Stimulated activated CD8-positive, alpha-beta memory T cell treated with anti-CD3 and anti-CD28 coated beads, Interleukin-15, amount 100 ng/mL, for 1 hour (primary cell): ENCODE measurements at regions not wholly inside any gene's neighbourhood (a gene's known extent, or its start where the extent isn't known, plus 50 kb on each side); places are given as distances from the start of the nearest gene placed in this dataset.

Source experiments
- DNase-seq: peaks from one replicate; pipeline ENCODE4 v3.0.0-alpha.2; 2020; ENCODE audit warnings: low read depth

GRCh38 chr5:8393240-8393639 lies 524.3 kb downstream of the MTRR start:
- no peak for DNase-seq

- DNase-seq: no peak
These were observed 526.0 kb downstream of the MTRR start for GRCh38 chr5:8394965-8395364.

GRCh38 chr5:8396246-8396645 lies 527.3 kb downstream of the MTRR start:
- DNase-seq: no peak

GRCh38 chr5:8396756-8397155 lies 527.8 kb downstream of the MTRR start:
- no peak for DNase-seq

- no peak for DNase-seq
These were observed 530.5 kb downstream of the MTRR start for GRCh38 chr5:8399471-8399870.

- no peak for DNase-seq
These were observed 539.3 kb downstream of the MTRR start for GRCh38 chr5:8408258-8408657.

GRCh38 chr5:8410618-8411017 lies 541.7 kb downstream of the MTRR start:
- no peak for DNase-seq

- DNase-seq: no peak
These were observed 545.0 kb downstream of the MTRR start for GRCh38 chr5:8413975-8414374.

GRCh38 chr5:8417316-8418048 lies 548.5 kb downstream of the MTRR start:
- DNase-seq: no peak

- DNase-seq: no peak
These were observed 549.1 kb downstream of the MTRR start for GRCh38 chr5:8418049-8418426.

GRCh38 chr5:8429778-8430758 lies 561.1 kb downstream of the MTRR start:
- DNase-seq: no peak

GRCh38 chr5:8434501-8434900 lies 565.6 kb downstream of the MTRR start:
- no peak for DNase-seq

GRCh38 chr5:8436924-8437323 lies 568.0 kb downstream of the MTRR start:
- DNase-seq: no peak

GRCh38 chr5:8445139-8445538 lies 576.2 kb downstream of the MTRR start:
- DNase-seq: no peak

GRCh38 chr5:8446179-8446578 lies 577.2 kb downstream of the MTRR start:
- DNase-seq: no peak

GRCh38 chr5:8456846-8457186 lies 587.9 kb downstream of the MTRR start:
- DNase-seq: no peak

- DNase-seq: peak; percentile 66
These were observed 588.5 kb downstream of the MTRR start for GRCh38 chr5:8457187-8458037.

- no peak for DNase-seq
These were observed 589.1 kb downstream of the MTRR start for GRCh38 chr5:8458038-8458383.

GRCh38 chr5:8461543-8461942 lies 592.6 kb downstream of the MTRR start:
- DNase-seq: no peak

- DNase-seq: no peak
These were observed 593.6 kb downstream of the MTRR start for GRCh38 chr5:8462565-8462964.

- no peak for DNase-seq
These were observed 601.5 kb downstream of the MTRR start for GRCh38 chr5:8470489-8470888.

GRCh38 chr5:8471581-8471980 lies 602.6 kb downstream of the MTRR start:
- DNase-seq: no peak

- no peak for DNase-seq
These were observed 604.1 kb downstream of the MTRR start for GRCh38 chr5:8473016-8473415.
